ENCODE measurements at regions not wholly inside any gene's neighbourhood (a gene's known extent, or its start where the extent isn't known, plus 50 kb on each side); places are given as distances from the start of the nearest gene placed in this dataset.

GRCh38 chr6:163768905-163769304 is 354.4 kb downstream of the QKI start:
- BruUV-seq (replicated peaks), result no TSS peak

More at GRCh38 chr6:163768905-163769304, 354.4 kb downstream of the QKI start:
- no peak overlapping the region for H3K9ac ChIP-seq (ENCODE audit: insufficient read depth, low read depth, low read length)
- ChIA-PET POLR2A (no interaction called here), CTCF (ENCODE audit: low intra/inter-chr PET ratio, low total read pairs) (no interaction called here)
- no peak for FAIRE-seq
- in situ Hi-C loops (cut with HindIII; ENCODE audit: extremely low pct_ligation_motif_present, low pct_unique_long_range_greater_than_20kb) (no loop called here), intact Hi-C loops (cut with micrococcal nuclease; ENCODE audit: unreplicated experiment) (no loop called here)
- no peak overlapping the region for H3K27ac ChIP-seq (ENCODE audit: extremely low read length, insufficient read depth, low read length)
- no peaks in the 10 kb centered on the region for H3K36me3 ChIP-seq (replicated peaks in 1 of 2; ENCODE audit: control insufficient read depth in 1 of 2, insufficient read depth in 2 of 2, low read length in 2 of 2)
- H3K4me3 ChIP-seq (replicated peaks in 1 of 3; ENCODE audit: insufficient read depth in 1 of 3, low read depth in 2 of 3, low read length in 3 of 3), result no peak overlapping the region
- no peaks in the 10 kb centered on the region for H3K79me2 ChIP-seq (ENCODE audit: insufficient read depth, low read length)
- no peak for DNase-seq (ENCODE audit: low spot score)
- no peak overlapping the region for H3K4me2 ChIP-seq (ENCODE audit: low read depth, low read length)
- H3K4me1 ChIP-seq (ENCODE audit: insufficient read depth, low read length), result no peaks in the 10 kb centered on the region
- H3K27me3 ChIP-seq (ENCODE audit: control insufficient read depth in 1 of 2, insufficient read depth in 2 of 2, low read length in 2 of 2), result no peaks in the 10 kb centered on the region; a peak in 1 of 5 replicates
- no peaks in the 10 kb centered on the region for H4K20me1 ChIP-seq (ENCODE audit: insufficient read depth, low read length)
- TF ChIP-seq MXD4 (CRISPR knock-in tag; IDR thresholded peaks at IDR 0.05) (no peak), HNF1A (IDR thresholded peaks at IDR 0.05; ENCODE audit: low read depth) (no peak), HNF1A (CRISPR knock-in tag; IDR thresholded peaks at IDR 0.05; ENCODE audit: borderline replicate concordance) (no peak), MIER3 (CRISPR knock-in tag; IDR thresholded peaks at IDR 0.05; ENCODE audit: borderline replicate concordance) (no peak), ZNF598 (CRISPR knock-in tag; IDR thresholded peaks at IDR 0.05; ENCODE audit: borderline replicate concordance) (no peak), HNRNPLL (IDR thresholded peaks at IDR 0.05; ENCODE audit: low read depth, low read length, poor library complexity, severe bottlenecking) (no peak), ZNF737 (CRISPR knock-in tag; IDR thresholded peaks at IDR 0.05; ENCODE audit: borderline replicate concordance) (no peak), MYC (CRISPR knock-in tag; IDR thresholded peaks at IDR 0.05; ENCODE audit: borderline replicate concordance) (no peak), FOXJ3 (CRISPR knock-in tag; IDR thresholded peaks at IDR 0.05; ENCODE audit: borderline replicate concordance) (no peak), ZNF503 (CRISPR knock-in tag; IDR thresholded peaks at IDR 0.05) (no peak), NCOA2 (CRISPR knock-in tag; IDR thresholded peaks at IDR 0.05) (no peak), ZBTB8A (CRISPR knock-in tag; IDR thresholded peaks at IDR 0.05; ENCODE audit: borderline replicate concordance, low read depth) (no peak), ZFP36L1 (CRISPR knock-in tag; IDR thresholded peaks at IDR 0.05) (no peak), ATF2 (CRISPR knock-in tag; IDR thresholded peaks at IDR 0.05) (no peak)
- no peak overlapping the region for H2AFZ ChIP-seq (ENCODE audit: low read length)
- no peak for ATAC-seq
- H3K9me3 ChIP-seq (ENCODE audit: low read length), result no peaks in the 10 kb centered on the region

Measured in HepG2 (cell line).